ENCODE measurements at regions not wholly inside any gene's neighbourhood (a gene's known extent, or its start where the extent isn't known, plus 50 kb on each side); places are given as distances from the start of the nearest gene placed in this dataset.

DNA sequence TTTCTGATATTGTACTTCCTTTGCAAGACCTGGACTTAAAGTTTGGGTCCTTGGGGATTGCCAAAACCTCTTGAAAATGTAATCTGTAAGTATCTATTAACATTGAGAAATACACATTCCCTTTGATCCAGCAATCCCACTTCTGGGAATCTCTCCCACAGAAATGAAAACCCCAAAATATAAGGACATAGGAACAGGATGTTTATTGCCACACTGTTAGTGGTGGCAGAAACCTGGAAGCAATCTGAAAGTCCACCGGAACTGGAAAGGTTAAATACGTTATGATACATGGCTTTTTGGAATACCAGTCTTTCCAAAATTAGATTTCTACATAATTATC, 71.2 kb upstream of the STX18 start:
- TF ChIP-seq CTCF (IDR thresholded peaks at IDR 0.05) (no peak), POLR2A (IDR thresholded peaks at IDR 0.05) (no peak)

Data from body of pancreas (tissue), 4 donors.